ENCODE measurements at regions not wholly inside any gene's neighbourhood (a gene's known extent, or its start where the extent isn't known, plus 50 kb on each side); places are given as distances from the start of the nearest gene placed in this dataset.

DNA sequence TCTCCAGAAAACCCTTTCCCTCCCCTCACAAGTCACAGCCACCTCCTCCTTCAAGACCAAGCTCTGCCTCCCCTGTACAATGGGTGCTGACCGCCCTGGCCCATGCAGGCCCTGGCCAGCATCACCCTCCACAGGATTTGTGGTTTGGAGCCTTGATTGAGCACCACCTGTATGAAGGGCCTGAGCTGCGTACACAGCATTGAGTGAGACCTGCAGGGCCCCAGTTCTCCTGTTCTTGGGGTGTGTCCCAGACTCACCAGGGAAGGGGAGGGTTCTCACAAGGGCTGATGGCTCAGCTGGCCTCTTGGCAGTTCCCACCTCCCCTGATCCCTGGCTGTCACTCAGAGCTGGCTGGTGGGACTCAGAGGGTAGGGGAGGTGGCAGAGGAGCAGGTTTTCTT lies 63.7 kb upstream of the IER5L start:
- no peak for DNase-seq
- TF ChIP-seq, protein P1, sequence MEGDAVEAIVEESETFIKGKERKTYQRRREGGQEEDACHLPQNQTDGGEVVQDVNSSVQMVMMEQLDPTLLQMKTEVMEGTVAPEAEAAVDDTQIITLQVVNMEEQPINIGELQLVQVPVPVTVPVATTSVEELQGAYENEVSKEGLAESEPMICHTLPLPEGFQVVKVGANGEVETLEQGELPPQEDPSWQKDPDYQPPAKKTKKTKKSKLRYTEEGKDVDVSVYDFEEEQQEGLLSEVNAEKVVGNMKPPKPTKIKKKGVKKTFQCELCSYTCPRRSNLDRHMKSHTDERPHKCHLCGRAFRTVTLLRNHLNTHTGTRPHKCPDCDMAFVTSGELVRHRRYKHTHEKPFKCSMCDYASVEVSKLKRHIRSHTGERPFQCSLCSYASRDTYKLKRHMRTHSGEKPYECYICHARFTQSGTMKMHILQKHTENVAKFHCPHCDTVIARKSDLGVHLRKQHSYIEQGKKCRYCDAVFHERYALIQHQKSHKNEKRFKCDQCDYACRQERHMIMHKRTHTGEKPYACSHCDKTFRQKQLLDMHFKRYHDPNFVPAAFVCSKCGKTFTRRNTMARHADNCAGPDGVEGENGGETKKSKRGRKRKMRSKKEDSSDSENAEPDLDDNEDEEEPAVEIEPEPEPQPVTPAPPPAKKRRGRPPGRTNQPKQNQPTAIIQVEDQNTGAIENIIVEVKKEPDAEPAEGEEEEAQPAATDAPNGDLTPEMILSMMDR (IDR thresholded peaks at IDR 0.05; ENCODE audit: control extremely low read depth, extremely low read depth): no peak
- H3K4me3 ChIP-seq: no peak overlapping the region
- no peak for ATAC-seq (ENCODE audit: insufficient read depth, low FRiP score)
- H3K27ac ChIP-seq (ENCODE audit: low read depth in 1 of 2, low read length in 1 of 2): no peak overlapping the region
- no peaks in the 10 kb centered on the region for H3K36me3 ChIP-seq (ENCODE audit: control insufficient read depth in 4 of 4, insufficient read depth in 4 of 4, low read length in 4 of 4)
- H3K4me1 ChIP-seq (ENCODE audit: control insufficient read depth in 5 of 5, insufficient read depth in 5 of 5, low read length in 5 of 5): no peaks in the 10 kb centered on the region
- no peaks in the 10 kb centered on the region for H3K27me3 ChIP-seq (ENCODE audit: control insufficient read depth in 3 of 3, insufficient read depth in 3 of 3, low read length in 2 of 3)
- H3K9me3 ChIP-seq (ENCODE audit: control insufficient read depth in 4 of 4, insufficient read depth in 3 of 4, low read length in 3 of 4): no peaks in the 10 kb centered on the region
- WGBS, 2 donors: 94 to 100% methylated on average over 2 of the region's 2 CpGs
- no peak overlapping the region for H3K9ac ChIP-seq (ENCODE audit: insufficient read depth in 1 of 2, low read length in 2 of 2)

DNA sequence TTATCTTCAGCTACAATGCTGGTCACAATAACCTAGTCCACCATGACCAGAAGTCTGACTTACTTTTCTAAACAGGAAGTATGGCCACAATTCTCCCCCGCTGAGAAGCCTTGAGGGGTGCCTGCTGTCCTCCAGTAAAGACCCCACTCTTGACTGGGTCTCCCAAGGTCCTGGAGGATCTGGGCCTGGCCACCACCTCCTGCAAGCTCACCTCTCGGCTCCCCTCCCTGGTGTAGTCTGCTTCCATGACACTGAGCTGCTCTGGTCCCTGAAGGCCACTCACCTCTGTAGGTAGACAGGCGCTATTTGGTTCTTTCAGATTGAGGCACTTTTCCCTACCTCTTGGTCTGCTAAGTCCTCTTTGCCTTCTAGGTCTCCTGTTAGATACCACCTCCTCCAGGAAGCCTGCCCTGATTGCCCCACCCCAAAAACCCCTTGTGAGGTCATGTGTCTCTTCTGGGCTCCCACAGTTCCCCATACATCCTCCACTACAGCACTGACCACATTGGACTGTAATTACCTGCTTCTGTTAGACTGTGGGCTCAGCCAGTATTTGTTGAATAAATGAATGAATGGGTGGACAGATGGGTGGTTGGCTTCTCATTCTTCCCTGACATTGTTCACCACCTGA lies 62.6 kb upstream of the IER5L start:
- 93 to 95% methylated on average over 3 of the region's 3 CpGs for WGBS, 2 donors
- H3K9me3 ChIP-seq (ENCODE audit: control insufficient read depth in 4 of 4, insufficient read depth in 3 of 4, low read length in 3 of 4): no peaks in the 10 kb centered on the region

DNA sequence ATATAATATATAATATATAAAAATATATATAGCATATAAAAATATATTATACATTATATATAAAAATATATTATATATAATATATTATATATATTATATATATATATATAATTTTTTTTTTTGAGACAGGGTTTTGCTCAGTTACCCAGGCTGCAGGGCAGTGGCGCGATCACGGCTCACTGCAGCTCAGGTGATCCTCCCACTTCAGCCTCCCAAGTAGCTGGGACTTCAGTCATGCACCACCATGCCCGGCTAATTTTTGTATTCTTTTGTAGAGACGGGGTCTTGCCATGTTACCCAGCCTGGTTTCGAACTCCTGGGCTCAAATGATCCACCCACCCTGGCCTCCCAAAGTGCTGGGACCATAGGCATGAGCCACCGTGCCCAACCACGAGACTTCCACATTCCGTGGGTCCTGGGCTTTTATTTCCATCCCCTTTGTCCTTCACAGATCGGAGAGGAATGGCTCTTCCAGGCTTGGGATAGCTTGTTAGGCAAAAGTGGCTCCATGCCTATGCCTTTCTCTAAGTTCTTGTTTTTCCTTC lies 62.0 kb upstream of the IER5L start:
- no peak for ATAC-seq (ENCODE audit: insufficient read depth, low FRiP score)
- Histone ChIP-seq H3K9me3 (ENCODE audit: control insufficient read depth in 4 of 4, insufficient read depth in 3 of 4, low read length in 3 of 4) (no peaks in the 10 kb centered on the region), H3K4me3 (no peak overlapping the region), H3K36me3 (ENCODE audit: control insufficient read depth in 4 of 4, insufficient read depth in 4 of 4, low read length in 4 of 4) (no peaks in the 10 kb centered on the region), H3K27ac (ENCODE audit: low read depth in 1 of 2, low read length in 1 of 2) (no peak overlapping the region), H3K27me3 (ENCODE audit: control insufficient read depth in 3 of 3, insufficient read depth in 3 of 3, low read length in 2 of 3) (no peaks in the 10 kb centered on the region), H3K4me1 (ENCODE audit: control insufficient read depth in 5 of 5, insufficient read depth in 5 of 5, low read length in 5 of 5) (no peaks in the 10 kb centered on the region), H3K9ac (ENCODE audit: insufficient read depth in 1 of 2, low read length in 2 of 2) (no peak overlapping the region)
- TF ChIP-seq, protein P1 (IDR thresholded peaks at IDR 0.05; ENCODE audit: control extremely low read depth, extremely low read depth): no peak
- whole genome bisulfite sequencing, 2 donors: 83 to 91% methylated on average over 10 of the region's 10 CpGs
- no peak for DNase-seq

More for the DNA sequence above, 62.6 kb upstream of the IER5L start:
- Histone ChIP-seq H3K9ac (ENCODE audit: insufficient read depth in 1 of 2, low read length in 2 of 2) (no peak overlapping the region), H3K27me3 (ENCODE audit: control insufficient read depth in 3 of 3, insufficient read depth in 3 of 3, low read length in 2 of 3) (no peaks in the 10 kb centered on the region), H3K27ac (ENCODE audit: low read depth in 1 of 2, low read length in 1 of 2) (no peak overlapping the region), H3K4me1 (ENCODE audit: control insufficient read depth in 5 of 5, insufficient read depth in 5 of 5, low read length in 5 of 5) (no peaks in the 10 kb centered on the region), H3K36me3 (ENCODE audit: control insufficient read depth in 4 of 4, insufficient read depth in 4 of 4, low read length in 4 of 4) (no peaks in the 10 kb centered on the region), H3K4me3 (no peak overlapping the region)
- ATAC-seq (ENCODE audit: insufficient read depth, low FRiP score): no peak
- no peak for DNase-seq
- TF ChIP-seq, protein P1 (IDR thresholded peaks at IDR 0.05; ENCODE audit: control extremely low read depth, extremely low read depth): no peak

DNA sequence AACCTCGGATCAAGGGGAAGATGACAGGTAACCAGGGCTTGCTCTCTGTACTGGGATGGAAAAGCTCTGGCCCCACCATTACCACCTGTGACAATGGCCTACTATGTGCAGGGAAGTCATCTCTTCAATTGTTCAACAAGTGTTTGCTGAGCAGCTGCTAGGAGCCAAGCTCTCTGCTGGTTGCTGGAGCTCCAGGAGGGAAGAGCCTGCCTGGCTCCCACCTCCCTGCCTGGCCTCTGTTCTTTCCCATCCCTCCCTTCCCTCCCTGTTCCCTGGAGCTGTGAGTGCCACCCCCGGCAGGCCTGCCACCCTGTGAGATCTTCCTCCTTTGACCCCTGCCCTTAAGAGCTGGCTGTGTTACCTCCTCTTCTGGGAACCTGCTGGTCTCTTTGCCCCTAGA lies 59.7 kb upstream of the IER5L start:
- Histone ChIP-seq H3K9me3 (ENCODE audit: control insufficient read depth in 4 of 4, insufficient read depth in 3 of 4, low read length in 3 of 4) (peaks cover 0 to 4% (median 1%) of the 10 kb centered on the region in 4 donors), H3K4me1 (ENCODE audit: control insufficient read depth in 5 of 5, insufficient read depth in 5 of 5, low read length in 5 of 5) (no peaks in the 10 kb centered on the region), H3K4me3 (no peak overlapping the region), H3K9ac (ENCODE audit: insufficient read depth in 1 of 2, low read length in 2 of 2) (no peak overlapping the region), H3K27ac (ENCODE audit: low read depth in 1 of 2, low read length in 1 of 2) (no peak overlapping the region), H3K27me3 (ENCODE audit: control insufficient read depth in 3 of 3, insufficient read depth in 3 of 3, low read length in 2 of 3) (no peaks in the 10 kb centered on the region), H3K36me3 (ENCODE audit: control insufficient read depth in 4 of 4, insufficient read depth in 4 of 4, low read length in 4 of 4) (no peaks in the 10 kb centered on the region)
- ATAC-seq (ENCODE audit: insufficient read depth, low FRiP score) (no peak), DNase-seq (no peak)
- TF ChIP-seq, protein P1 (IDR thresholded peaks at IDR 0.05; ENCODE audit: control extremely low read depth, extremely low read depth): no peak
- WGBS, 2 donors: 60 to 78% methylated on average over 2 of the region's 2 CpGs

All from lung (tissue), 11 donors.